SJSA1 (cell line): ENCODE measurements at regions not wholly inside any gene's neighbourhood (a gene's known extent, or its start where the extent isn't known, plus 50 kb on each side); places are given as distances from the start of the nearest gene placed in this dataset.
"Not testable (repeated sequence)": the region's sequence is repeated elsewhere in the genome, so short reads cannot be mapped to it uniquely, and the experiment has no call there.

ENCODE experiments used
- DNase-seq, 2 experiments: peaks; one replicate each; pipeline ENCODE4 v3.0.0-alpha.2; 2015 to 2020; ENCODE audit warnings: low spot score in 2 of 2, low read depth in 1 of 2
- H3K27ac ChIP-seq: fragments of 250-450 bp; sonication (Bioruptor Pico); 2 replicates; pipeline ENCODE4 v1.5.1; 2020; ENCODE audit warnings: mild to moderate bottlenecking, moderate library complexity
- H3K27me3 ChIP-seq: fragments of 250-450 bp; sonication (Bioruptor Pico); replicated peaks from 2 replicates; pipeline ENCODE4 v1.5.1; 2020; ENCODE audit warnings: mild to moderate bottlenecking, moderate library complexity
- H3K36me3 ChIP-seq: fragments of 250-450 bp; sonication (Bioruptor Pico); 2 replicates; pipeline ENCODE4 v1.5.1; 2020; ENCODE audit warnings: mild to moderate bottlenecking
- H3K4me1 ChIP-seq: fragments of 250-450 bp; sonication (Bioruptor Pico); replicated peaks from 2 replicates; pipeline ENCODE4 v1.6.1; 2021; ENCODE audit warnings: mild to moderate bottlenecking
- H3K4me3 ChIP-seq: fragments of 250-450 bp; sonication (Bioruptor Pico); 2 replicates; pipeline ENCODE4 v1.5.1; 2020; ENCODE audit warnings: mild to moderate bottlenecking
- H3K9me3 ChIP-seq: fragments of 250-450 bp; sonication (Bioruptor Pico); replicated peaks from 2 replicates; pipeline ENCODE4 v1.5.1; 2020; ENCODE audit warnings: mild to moderate bottlenecking

- not testable (repeated sequence) for H3K27ac ChIP-seq, DNase-seq, H3K36me3 ChIP-seq, H3K4me3 ChIP-seq, H3K9me3 ChIP-seq, H3K4me1 ChIP-seq, H3K27me3 ChIP-seq
These were observed 216.0 kb upstream of the GNAI1 start for GRCh38 chr7:79918632-79919031.

- not testable (repeated sequence) for H3K4me3 ChIP-seq, H3K27ac ChIP-seq, H3K9me3 ChIP-seq, H3K27me3 ChIP-seq, H3K36me3 ChIP-seq, H3K4me1 ChIP-seq, DNase-seq
These were observed 219.3 kb upstream of the GNAI1 start for GRCh38 chr7:79915346-79915745.

GRCh38 chr7:79912213-79912633 is 222.4 kb upstream of the GNAI1 start:
- H3K9me3 ChIP-seq, result no peaks in the 10 kb centered on the region
- no peaks in the 10 kb centered on the region for H3K4me1 ChIP-seq
- no peaks in the 10 kb centered on the region for H3K27me3 ChIP-seq
- no peak for DNase-seq
- H3K4me3 ChIP-seq, result no peak overlapping the region
- no peak overlapping the region for H3K27ac ChIP-seq
- H3K36me3 ChIP-seq, result no peaks in the 10 kb centered on the region

- H3K36me3 ChIP-seq, result no peaks in the 10 kb centered on the region
- H3K27ac ChIP-seq, result no peak overlapping the region
- no peak for DNase-seq
- no peak overlapping the region for H3K4me3 ChIP-seq
- no peaks in the 10 kb centered on the region for H3K9me3 ChIP-seq
- no peaks in the 10 kb centered on the region for H3K27me3 ChIP-seq
- H3K4me1 ChIP-seq, result no peaks in the 10 kb centered on the region
These were observed 223.2 kb upstream of the GNAI1 start for GRCh38 chr7:79911420-79911819.

- Histone ChIP-seq H3K27ac (no peak overlapping the region), H3K36me3 (no peaks in the 10 kb centered on the region), H3K4me1 (no peaks in the 10 kb centered on the region), H3K27me3 (no peaks in the 10 kb centered on the region), H3K4me3 (no peak overlapping the region), H3K9me3 (no peaks in the 10 kb centered on the region)
- no peak for DNase-seq
These were observed 225.5 kb upstream of the GNAI1 start for GRCh38 chr7:79909176-79909575.

GRCh38 chr7:79897166-79897565 is 237.5 kb upstream of the GNAI1 start:
- Histone ChIP-seq H3K4me3 (no peak overlapping the region), H3K36me3 (no peaks in the 10 kb centered on the region), H3K27ac (no peak overlapping the region), H3K9me3 (no peaks in the 10 kb centered on the region), H3K27me3 (no peaks in the 10 kb centered on the region), H3K4me1 (no peaks in the 10 kb centered on the region)
- DNase-seq, result no peak

- Histone ChIP-seq H3K27me3 (0 out of 2 replicates have a peak, but pooled peaks cover 1% of the 10 kb centered on the region), H3K4me1 (no peaks in the 10 kb centered on the region), H3K27ac (no peak overlapping the region), H3K9me3 (no peaks in the 10 kb centered on the region), H3K4me3 (no peak overlapping the region), H3K36me3 (no peaks in the 10 kb centered on the region)
- no peak for DNase-seq
These were observed 240.6 kb upstream of the GNAI1 start for GRCh38 chr7:79893991-79894390.

GRCh38 chr7:79882922-79883321 is 251.7 kb upstream of the GNAI1 start:
- Histone ChIP-seq H3K4me3 (no peak overlapping the region), H3K4me1 (no peaks in the 10 kb centered on the region)
- no peak for DNase-seq

GRCh38 chr7:79880312-79880711 is 254.3 kb upstream of the GNAI1 start:
- Histone ChIP-seq H3K9me3 (no peaks in the 10 kb centered on the region), H3K27ac (no peak overlapping the region), H3K36me3 (no peaks in the 10 kb centered on the region), H3K27me3 (no peaks in the 10 kb centered on the region), H3K4me3 (no peak overlapping the region), H3K4me1 (peaks cover 9% of the 10 kb centered on the region)
- DNase-seq, result no peak

More at GRCh38 chr7:79882922-79883321, 251.7 kb upstream of the GNAI1 start:
- Histone ChIP-seq H3K27ac (no peak overlapping the region), H3K27me3 (no peaks in the 10 kb centered on the region), H3K36me3 (no peaks in the 10 kb centered on the region), H3K9me3 (no peaks in the 10 kb centered on the region)

GRCh38 chr7:79877874-79878465 is 256.7 kb upstream of the GNAI1 start:
- Histone ChIP-seq H3K27me3 (no peaks in the 10 kb centered on the region), H3K4me3 (no peak overlapping the region), H3K4me1 (peaks cover 9% of the 10 kb centered on the region), H3K9me3 (no peaks in the 10 kb centered on the region), H3K27ac (no peak overlapping the region), H3K36me3 (no peaks in the 10 kb centered on the region)
- DNase-seq, result no peak

GRCh38 chr7:79876848-79877252 is 257.8 kb upstream of the GNAI1 start:
- no peaks in the 10 kb centered on the region for H3K36me3 ChIP-seq
- DNase-seq, result peak; percentile 69 to 75
- no peaks in the 10 kb centered on the region for H3K27me3 ChIP-seq
- H3K27ac ChIP-seq, result no peak overlapping the region
- no peaks in the 10 kb centered on the region for H3K9me3 ChIP-seq
- no peak overlapping the region for H3K4me3 ChIP-seq
- H3K4me1 ChIP-seq, result peaks cover 9% of the 10 kb centered on the region

GRCh38 chr7:79874797-79875196 is 259.8 kb upstream of the GNAI1 start:
- Histone ChIP-seq H3K4me3 (no peak overlapping the region), H3K27me3 (no peaks in the 10 kb centered on the region), H3K9me3 (no peaks in the 10 kb centered on the region), H3K4me1 (peaks cover 9% of the 10 kb centered on the region), H3K27ac (no peak overlapping the region), H3K36me3 (no peaks in the 10 kb centered on the region)
- DNase-seq, result no peak

GRCh38 chr7:79872176-79872575 is 262.5 kb upstream of the GNAI1 start:
- DNase-seq, result no peak
- Histone ChIP-seq H3K9me3 (no peaks in the 10 kb centered on the region), H3K27ac (no peak overlapping the region)

GRCh38 chr7:79868010-79868409 is 266.6 kb upstream of the GNAI1 start:
- Histone ChIP-seq H3K4me1 (no peaks in the 10 kb centered on the region), H3K36me3 (no peaks in the 10 kb centered on the region), H3K27me3 (no peaks in the 10 kb centered on the region), H3K4me3 (no peak overlapping the region), H3K27ac (no peak overlapping the region), H3K9me3 (no peaks in the 10 kb centered on the region)
- no peak for DNase-seq

More at GRCh38 chr7:79872176-79872575, 262.5 kb upstream of the GNAI1 start:
- Histone ChIP-seq H3K4me1 (peaks cover 8% of the 10 kb centered on the region), H3K4me3 (no peak overlapping the region), H3K36me3 (no peaks in the 10 kb centered on the region), H3K27me3 (no peaks in the 10 kb centered on the region)
